HepG2 (cell line): ENCODE measurements at regions not wholly inside any gene's neighbourhood (a gene's known extent, or its start where the extent isn't known, plus 50 kb on each side); places are given as distances from the start of the nearest gene placed in this dataset.

ENCODE experiments used
- ATAC-seq: fragments of 200-7000 bp; cut with Tn5 transposase; 3 replicates; pipeline ENCODE4 v1.9.1; 2020; ENCODE audit warnings: mild to moderate bottlenecking, moderate library complexity
- BruUV-seq: library from RNA; stranded (reverse); fragments of 400-500 nt; replicated peaks from 2 replicates; lab custom pipeline; 2021; lab: Mats Ljungman, UMichigan
- CTCF ChIA-PET: fragments of 300-600 bp; formaldehyde crosslinking; extraction: SDS; loops from one replicate; lab custom pipeline; 2021; ENCODE audit warnings: low total read pairs, inconsistent platforms, low intra/inter-chr PET ratio; lab: Yijun Ruan, JAX
- POLR2A ChIA-PET: fragments of 350-600 bp; sonication (Branson Sonifier 250); formaldehyde crosslinking; loops from one replicate; lab custom pipeline; 2020; ENCODE audit warnings: antibody characterized with exemption, inconsistent platforms; lab: Yijun Ruan, JAX
- DNase-seq: peaks from one replicate; pipeline ENCODE4 v3.0.0-alpha.2; 2015; ENCODE audit warnings: low spot score
- FAIRE-seq: peaks from 3 replicates; lab custom pipeline; 2011; peaks lifted over from hg19 to GRCh38; lab: Jason Lieb, UNC
- H2AFZ ChIP-seq: one replicate; pipeline ENCODE4 v1.6.1; 2011; ENCODE audit warnings: low read length, inconsistent platforms
- H3K27ac ChIP-seq: fragments of 300-600 bp; 3 replicates; pipeline ENCODE4 v1.8.0; 2011; ENCODE audit warnings: mixed run types, mild to moderate bottlenecking, mixed read lengths, low read length, inconsistent platforms; ENCODE audit not compliant: insufficient read depth; ENCODE audit errors: extremely low read length
- H3K27me3 ChIP-seq, 2 experiments: fragments of 200-600 bp in 1 of 2; 2 replicates in 1 of 2; 3 replicates in 1 of 2; pipeline versions ENCODE4 v1.6.0 to v1.8.0; 2011; ENCODE audit warnings: low read length in 2 of 2, mild to moderate bottlenecking in 2 of 2, moderate library complexity in 2 of 2, inconsistent platforms in 1 of 2; ENCODE audit not compliant: insufficient read depth in 2 of 2, control insufficient read depth in 1 of 2
- H3K36me3 ChIP-seq, 2 experiments: fragments of 200-600 bp in 1 of 2; replicated peaks in 1 of 2; 2 replicates in 1 of 2; 3 replicates in 1 of 2; pipeline versions ENCODE4 v1.5.1 to v1.8.0; 2011; ENCODE audit warnings: low read length in 2 of 2, inconsistent platforms in 1 of 2; ENCODE audit not compliant: insufficient read depth in 2 of 2, control insufficient read depth in 1 of 2
- H3K4me1 ChIP-seq: 2 replicates; pipeline ENCODE4 v1.5.1; 2012; ENCODE audit warnings: low read length, inconsistent platforms; ENCODE audit not compliant: insufficient read depth
- H3K4me2 ChIP-seq: 2 replicates; pipeline ENCODE4 v1.6.0; 2011; ENCODE audit warnings: low read depth, low read length, inconsistent platforms
- H3K4me3 ChIP-seq, 3 experiments: fragments of 200-600 bp in 1 of 3; sonication (generic), shearing (Covaris generic) in 1 of 3; replicated peaks in 1 of 3; 2 replicates each; pipeline ENCODE4 v1.5.1; 2011 to 2016; ENCODE audit warnings: low read length in 3 of 3, inconsistent platforms in 2 of 3, low read depth in 2 of 3, mild to moderate bottlenecking in 2 of 3, control low read depth in 1 of 3, mixed read lengths in 1 of 3; ENCODE audit not compliant: insufficient read depth in 1 of 3
- H3K79me2 ChIP-seq: one replicate; pipeline ENCODE4 v1.6.1; 2011; ENCODE audit warnings: low read length, inconsistent platforms; ENCODE audit not compliant: insufficient read depth
- H3K9ac ChIP-seq: 2 replicates; pipeline ENCODE4 v1.6.0; 2011; ENCODE audit warnings: mild to moderate bottlenecking, low read depth, low read length, inconsistent platforms; ENCODE audit not compliant: insufficient read depth
- H3K9me3 ChIP-seq: 2 replicates; pipeline ENCODE4 v1.5.1; 2012; ENCODE audit warnings: mild to moderate bottlenecking, low read length
- H4K20me1 ChIP-seq: 2 replicates; pipeline ENCODE4 v1.6.0; 2011; ENCODE audit warnings: inconsistent platforms, mild to moderate bottlenecking, low read length, moderate library complexity; ENCODE audit not compliant: insufficient read depth
- ATF2 ChIP-seq: sonication (generic); formaldehyde crosslinking; IDR thresholded peaks from 2 replicates; pipeline ENCODE4 v1.4.0; 2020; ENCODE audit warnings: missing genetic modification reagents
- BCL6 ChIP-seq: IDR thresholded peaks from 2 replicates; pipeline ENCODE4 v1.6.1; 2016; ENCODE audit warnings: missing genetic modification reagents, missing compliant biosample characterization
- EED ChIP-seq: sonication (generic); formaldehyde crosslinking; IDR thresholded peaks from 2 replicates; pipeline ENCODE4 v1.5.0; 2020; ENCODE audit warnings: mild to moderate bottlenecking, missing genetic modification reagents
- ISX ChIP-seq: sonication (generic); formaldehyde crosslinking; conservative IDR thresholded peaks from 2 replicates; pipeline ENCODE4 v1.5.0; 2020; ENCODE audit warnings: missing genetic modification reagents
- JUNB ChIP-seq: sonication (generic); formaldehyde crosslinking; IDR thresholded peaks from 2 replicates; pipeline ENCODE4 v1.8.0; 2022; ENCODE audit warnings: missing genetic modification reagents, mild to moderate bottlenecking, borderline replicate concordance
- MAF1 ChIP-seq: sonication (generic); formaldehyde crosslinking; IDR thresholded peaks from 2 replicates; pipeline ENCODE4 v1.5.0; 2020; ENCODE audit warnings: missing genetic modification reagents, borderline replicate concordance
- NFIB ChIP-seq: sonication (generic); formaldehyde crosslinking; IDR thresholded peaks from 2 replicates; pipeline ENCODE4 v1.9.0; 2021; ENCODE audit warnings: missing genetic modification reagents, mild to moderate bottlenecking, borderline replicate concordance
- SMYD3 ChIP-seq: sonication (generic); formaldehyde crosslinking; IDR thresholded peaks from 2 replicates; pipeline ENCODE4 v1.8.1; 2023; ENCODE audit warnings: mild to moderate bottlenecking, missing genetic modification reagents
- SOX6 ChIP-seq, 2 experiments: fragments of 450-650 bp in 1 of 2; sonication (generic) in 1 of 2; formaldehyde crosslinking in 1 of 2; IDR thresholded peaks; 2 replicates each; pipeline versions ENCODE4 v1.4.0 to v1.6.1; 2017 to 2020; ENCODE audit warnings: antibody characterized with exemption in 1 of 2, mild to moderate bottlenecking in 1 of 2, missing genetic modification reagents in 1 of 2
- SRY ChIP-seq: sonication (generic); formaldehyde crosslinking; IDR thresholded peaks from 2 replicates; pipeline ENCODE4 v1.8.0; 2022; ENCODE audit warnings: mild to moderate bottlenecking, missing genetic modification reagents
- TFAP4 ChIP-seq: sonication (generic); IDR thresholded peaks from 2 replicates; pipeline ENCODE4 v1.6.1; 2016; ENCODE audit warnings: low read depth, borderline replicate concordance
- THAP9 ChIP-seq: sonication (generic); formaldehyde crosslinking; IDR thresholded peaks from 2 replicates; pipeline ENCODE4; 2020; ENCODE audit warnings: missing genetic modification reagents, mild to moderate bottlenecking, borderline replicate concordance
- ZKSCAN8 ChIP-seq: IDR thresholded peaks from 2 replicates; pipeline ENCODE4 v1.6.1; 2016; ENCODE audit warnings: borderline replicate concordance, missing genetic modification reagents, missing compliant biosample characterization
- ZNF225 ChIP-seq: sonication (generic); formaldehyde crosslinking; IDR thresholded peaks from 2 replicates; pipeline ENCODE4 v1.4.0; 2020; ENCODE audit warnings: mild to moderate bottlenecking, missing genetic modification reagents
- ZNF30 ChIP-seq: sonication (generic); formaldehyde crosslinking; IDR thresholded peaks from 2 replicates; pipeline ENCODE4 v1.5.0; 2020; ENCODE audit warnings: mild to moderate bottlenecking, missing genetic modification reagents
- ZSCAN29 ChIP-seq: sonication (generic); formaldehyde crosslinking; conservative IDR thresholded peaks from 2 replicates; pipeline ENCODE4 v1.4.0; 2020; ENCODE audit warnings: mild to moderate bottlenecking, missing genetic modification reagents
- in situ Hi-C: cut with HindIII; loops from 2 replicates; pipeline ENCODE4 v1.10.0; 2017; ENCODE audit warnings: low pct_unique_long_range_greater_than_20kb; ENCODE audit not compliant: extremely low pct_ligation_motif_present
- intact Hi-C: fragments of 100-400 bp; cut with micrococcal nuclease; formaldehyde crosslinking; loops from one replicate; pipeline ENCODE4 v1.10.0; 2022; ENCODE audit not compliant: unreplicated experiment

- no peaks in the 10 kb centered on the region for H3K27me3 ChIP-seq
- H3K4me1 ChIP-seq, result no peaks in the 10 kb centered on the region
- intact Hi-C loops, result no loop called here
- POLR2A ChIA-PET, result no interaction called here
- H3K4me3 ChIP-seq, result no peak overlapping the region
- H3K27ac ChIP-seq, result no peak overlapping the region
- in situ Hi-C loops, result no loop called here
- no peak overlapping the region for H3K4me2 ChIP-seq
- peaks cover 16% of the 10 kb centered on the region for H3K9me3 ChIP-seq
- TF ChIP-seq ZKSCAN8, result no peak
- no peak for TF ChIP-seq ZNF30 (CRISPR knock-in tag)
- TF ChIP-seq ATF2 (CRISPR knock-in tag), result no peak
- TF ChIP-seq SOX6 (IDR thresholded peaks at IDR 0.05), result no peak
- no peak for TF ChIP-seq SOX6 (CRISPR knock-in tag; IDR thresholded peaks at IDR 0.05)
- no peak for TF ChIP-seq ZSCAN29
- no peak for TF ChIP-seq ZNF225 (CRISPR knock-in tag)
- no peak for TF ChIP-seq SMYD3 (CRISPR knock-in tag)
- TF ChIP-seq ISX (CRISPR knock-in tag), result no peak
- no peak for TF ChIP-seq SRY (CRISPR knock-in tag)
- no peak for TF ChIP-seq THAP9 (CRISPR knock-in tag)
- TF ChIP-seq JUNB (CRISPR knock-in tag), result no peak
- no peak for TF ChIP-seq NFIB (CRISPR knock-in tag)
- no peak for TF ChIP-seq TFAP4
- TF ChIP-seq MAF1 (CRISPR knock-in tag), result no peak
- TF ChIP-seq EED (CRISPR knock-in tag), result no peak
- TF ChIP-seq BCL6, result no peak
- TF ChIP-seq, all 625 proteins: peak for 0
- no peak overlapping the region for H3K9ac ChIP-seq
- no peaks in the 10 kb centered on the region for H3K79me2 ChIP-seq
- no peaks in the 10 kb centered on the region for H4K20me1 ChIP-seq
- no peaks in the 10 kb centered on the region for H3K36me3 ChIP-seq
- ATAC-seq (no peak), FAIRE-seq (no peak), DNase-seq (no peak)
- CTCF ChIA-PET, result no interaction called here
- BruUV-seq, result no TSS peak
- H2AFZ ChIP-seq, result no peak overlapping the region
Measured at GRCh38 chr14:47929334-47929733, 253.9 kb upstream of the MDGA2 start.
